ENCODE measurements at regions not wholly inside any gene's neighbourhood (a gene's known extent, or its start where the extent isn't known, plus 50 kb on each side); places are given as distances from the start of the nearest gene placed in this dataset.
"Not testable (repeated sequence)": the region's sequence is repeated elsewhere in the genome, so short reads cannot be mapped to it uniquely, and the experiment has no call there.

GRCh38 chr20:48020696-48021095, 235.4 kb upstream of the SULF2 start:
- DNase-seq: not testable (repeated sequence)

GRCh38 chr20:48019940-48020339, 234.7 kb upstream of the SULF2 start:
- DNase-seq: no peak

GRCh38 chr20:48019496-48019895, 234.2 kb upstream of the SULF2 start:
- DNase-seq: no peak

- not testable (repeated sequence) for DNase-seq
These were observed 233.6 kb upstream of the SULF2 start for GRCh38 chr20:48018851-48019250.

GRCh38 chr20:48017992-48018391, 232.7 kb upstream of the SULF2 start:
- DNase-seq: no peak

- no peak for DNase-seq
These were observed 232.2 kb upstream of the SULF2 start for GRCh38 chr20:48017509-48017908.

GRCh38 chr20:48015943-48016723, 230.9 kb upstream of the SULF2 start:
- DNase-seq: no peak

GRCh38 chr20:48015141-48015910, 230.0 kb upstream of the SULF2 start:
- DNase-seq: no peak

- no peak for DNase-seq
These were observed 227.2 kb upstream of the SULF2 start for GRCh38 chr20:48012401-48012974.

- DNase-seq: no peak
These were observed 225.7 kb upstream of the SULF2 start for GRCh38 chr20:48011025-48011424.

GRCh38 chr20:48010623-48011022, 225.3 kb upstream of the SULF2 start:
- DNase-seq: no peak

- DNase-seq: no peak
These were observed 223.7 kb upstream of the SULF2 start for GRCh38 chr20:48008850-48009515.

GRCh38 chr20:48007351-48007750, 222.1 kb upstream of the SULF2 start:
- no peak for DNase-seq

- DNase-seq: no peak
These were observed 221.0 kb upstream of the SULF2 start for GRCh38 chr20:48006036-48006833.

- DNase-seq: no peak
These were observed 217.7 kb upstream of the SULF2 start for GRCh38 chr20:48003021-48003420.

GRCh38 chr20:48002517-48002970, 217.3 kb upstream of the SULF2 start:
- no peak for DNase-seq

- DNase-seq: no peak
These were observed 213.9 kb upstream of the SULF2 start for GRCh38 chr20:47999166-47999565.

- no peak for DNase-seq
These were observed 213.5 kb upstream of the SULF2 start for GRCh38 chr20:47998736-47999135.

- no peak for DNase-seq
These were observed 210.4 kb upstream of the SULF2 start for GRCh38 chr20:47995661-47996060.

GRCh38 chr20:47993817-47994216, 208.5 kb upstream of the SULF2 start:
- DNase-seq: no peak

GRCh38 chr20:47993035-47993755, 207.9 kb upstream of the SULF2 start:
- no peak for DNase-seq
